Keratinocyte (primary cell): ENCODE measurements at regions not wholly inside any gene's neighbourhood (a gene's known extent, or its start where the extent isn't known, plus 50 kb on each side); places are given as distances from the start of the nearest gene placed in this dataset.

Experiments used
- DNase-seq: peaks from one replicate; pipeline ENCODE4 v3.0.0-alpha.2; 2011; ENCODE audit warnings: low read depth, missing footprints, low spot score
- FAIRE-seq: peaks from 2 replicates; lab custom pipeline; 2011; peaks lifted over from hg19 to GRCh38; lab: Jason Lieb, UNC
- H2AFZ ChIP-seq: 2 replicates; pipeline ENCODE4 v1.6.0; 2012; ENCODE audit warnings: low read length, control low read depth, inconsistent platforms; ENCODE audit not compliant: control insufficient read depth
- H3K27ac ChIP-seq: 2 replicates; pipeline ENCODE4 v1.5.1; 2011; ENCODE audit warnings: low read length; ENCODE audit not compliant: control insufficient read depth, insufficient read depth
- H3K27me3 ChIP-seq: 3 replicates; pipeline ENCODE4 v1.6.0; 2011; ENCODE audit warnings: low read length; ENCODE audit not compliant: control insufficient read depth, insufficient read depth; ENCODE audit errors: extremely low read depth
- H3K36me3 ChIP-seq, 2 experiments: 2 replicates in 1 of 2; 3 replicates in 1 of 2; pipeline ENCODE4 v1.5.1; 2011; ENCODE audit warnings: low read length in 2 of 2, mild to moderate bottlenecking in 1 of 2; ENCODE audit not compliant: control insufficient read depth in 2 of 2, insufficient read depth in 2 of 2; ENCODE audit errors: extremely low read depth in 1 of 2
- H3K4me1 ChIP-seq: 3 replicates; pipeline ENCODE4 v1.5.1; 2011; ENCODE audit warnings: low read length; ENCODE audit not compliant: control insufficient read depth, insufficient read depth; ENCODE audit errors: extremely low read depth
- H3K4me2 ChIP-seq: 3 replicates; pipeline ENCODE4 v1.6.0; 2011; ENCODE audit warnings: low read depth, low read length; ENCODE audit not compliant: control insufficient read depth, insufficient read depth; ENCODE audit errors: extremely low read depth
- H3K4me3 ChIP-seq, 3 experiments: fragments of 200-600 bp in 1 of 3; sonication (generic) in 1 of 3; 2 replicates in 2 of 3; 3 replicates in 1 of 3; pipeline ENCODE4 v1.5.1; 2011 to 2016; ENCODE audit warnings: low read length in 3 of 3, mild to moderate bottlenecking in 3 of 3, control low read depth in 2 of 3, inconsistent platforms in 1 of 3, low read depth in 1 of 3, mixed read lengths in 1 of 3, mixed run types in 1 of 3, moderate library complexity in 1 of 3; ENCODE audit not compliant: control insufficient read depth in 2 of 3, insufficient read depth in 2 of 3; ENCODE audit errors: extremely low read depth in 1 of 3
- H3K79me2 ChIP-seq: 2 replicates; pipeline ENCODE4 v1.6.0; 2012; ENCODE audit warnings: low read length; ENCODE audit not compliant: control insufficient read depth, insufficient read depth
- H3K9ac ChIP-seq: 3 replicates; pipeline ENCODE4 v1.6.0; 2011; ENCODE audit warnings: low read length; ENCODE audit not compliant: control insufficient read depth, insufficient read depth; ENCODE audit errors: extremely low read depth
- H3K9me1 ChIP-seq: 3 replicates; pipeline ENCODE4 v1.6.0; 2011; ENCODE audit warnings: low read length; ENCODE audit not compliant: control insufficient read depth, insufficient read depth; ENCODE audit errors: extremely low read depth
- H3K9me3 ChIP-seq: 2 replicates; pipeline ENCODE4 v1.5.1; 2012; ENCODE audit warnings: low read depth, low read length; ENCODE audit not compliant: control insufficient read depth
- H4K20me1 ChIP-seq: 3 replicates; pipeline ENCODE4 v1.6.0; 2011; ENCODE audit warnings: low read length; ENCODE audit not compliant: control insufficient read depth, insufficient read depth; ENCODE audit errors: extremely low read depth
- CTCF ChIP-seq, 3 experiments: IDR thresholded peaks in 1 of 3; conservative IDR thresholded peaks in 1 of 3; optimal IDR thresholded peaks in 1 of 3; 2 replicates in 2 of 3; 3 replicates in 1 of 3; pipeline versions ENCODE3 to v1.5.1; 2011; ENCODE audit warnings: low read length in 3 of 3, mild to moderate bottlenecking in 3 of 3, moderate library complexity in 2 of 3, control low read depth in 1 of 3, inconsistent platforms in 1 of 3; ENCODE audit not compliant: insufficient read depth in 2 of 3; ENCODE audit errors: extremely low read depth in 1 of 3
- EZH2 ChIP-seq: IDR thresholded peaks from one replicate; pipeline ENCODE4 v1.6.1; 2012; ENCODE audit warnings: inconsistent platforms, mild to moderate bottlenecking, low read length, moderate library complexity
- dilution Hi-C: fragments of 300-500 bp; cut with MboI; formaldehyde crosslinking; loops from one replicate; pipeline ENCODE4 v1.7.0; 2020; ENCODE audit warnings: low sequenced_read_pairs; ENCODE audit not compliant: extremely low pct_ligation_motif_present

- no peaks in the 10 kb centered on the region for H4K20me1 ChIP-seq
- no peak overlapping the region for H2AFZ ChIP-seq
- no peaks in the 10 kb centered on the region for H3K27me3 ChIP-seq
- dilution Hi-C loops, result no loop called here
- no peaks in the 10 kb centered on the region for H3K9me1 ChIP-seq
- DNase-seq (no peak), FAIRE-seq (no peak)
- no peaks in the 10 kb centered on the region for H3K4me1 ChIP-seq
- H3K4me2 ChIP-seq, result no peak overlapping the region
- no peak overlapping the region for H3K9ac ChIP-seq
- no peaks in the 10 kb centered on the region for H3K36me3 ChIP-seq
- no peak overlapping the region for H3K27ac ChIP-seq
- TF ChIP-seq EZH2, result no peak
- TF ChIP-seq CTCF (optimal IDR thresholded peaks at IDR 0.05 in 1 of 3, IDR thresholded peaks at IDR 0.05 in 1 of 3, conservative IDR thresholded peaks at IDR 0.05 in 1 of 3; ENCODE audit: extremely low read depth in 1 of 3, insufficient read depth in 2 of 3, low read length in 3 of 3), result no peak
- no peaks in the 10 kb centered on the region for H3K9me3 ChIP-seq
- no peak overlapping the region for H3K4me3 ChIP-seq
- no peaks in the 10 kb centered on the region for H3K79me2 ChIP-seq
Observed at GRCh38 chr2:146252119-146252518, 1592.7 kb upstream of the ACVR2A start.

GRCh38 chr2:146251328-146251727 lies 1593.5 kb upstream of the ACVR2A start:
- Histone ChIP-seq H3K27me3 (no peaks in the 10 kb centered on the region), H4K20me1 (no peaks in the 10 kb centered on the region), H3K79me2 (no peaks in the 10 kb centered on the region), H3K27ac (no peak overlapping the region), H3K36me3 (no peaks in the 10 kb centered on the region), H3K4me3 (no peak overlapping the region), H3K9me1 (no peaks in the 10 kb centered on the region), H2AFZ (no peak overlapping the region), H3K4me1 (no peaks in the 10 kb centered on the region), H3K4me2 (no peak overlapping the region), H3K9ac (no peak overlapping the region), H3K9me3 (no peaks in the 10 kb centered on the region)
- no peak for DNase-seq
- FAIRE-seq, result no peak
- dilution Hi-C loops, result no loop called here
- TF ChIP-seq CTCF (optimal IDR thresholded peaks at IDR 0.05 in 1 of 3, IDR thresholded peaks at IDR 0.05 in 1 of 3, conservative IDR thresholded peaks at IDR 0.05 in 1 of 3; ENCODE audit: extremely low read depth in 1 of 3, insufficient read depth in 2 of 3, low read length in 3 of 3) (no peak), EZH2 (no peak)
